ENCODE measurements at regions not wholly inside any gene's neighbourhood (a gene's known extent, or its start where the extent isn't known, plus 50 kb on each side); places are given as distances from the start of the nearest gene placed in this dataset.

- TF ChIP-seq POLR2A (IDR thresholded peaks at IDR 0.05; ENCODE audit: low read depth, low read length) (no peak), POLR2AphosphoS5 (IDR thresholded peaks at IDR 0.05; ENCODE audit: low read depth, low read length) (no peak), TAF1 (IDR thresholded peaks at IDR 0.05; ENCODE audit: low read depth, low read length) (no peak)
Observed at GRCh38 chr12:124655048-124655697, 87.8 kb upstream of the NCOR2 start.

Measured in GM12891 (cell line).